VCaP (cell line): ENCODE measurements at regions not wholly inside any gene's neighbourhood (a gene's known extent, or its start where the extent isn't known, plus 50 kb on each side); places are given as distances from the start of the nearest gene placed in this dataset.
A peak's percentile ranks its signal among the peaks of the same experiment; 100 is the strongest.
"Not testable (repeated sequence)": the region's sequence is repeated elsewhere in the genome, so short reads cannot be mapped to it uniquely, and the experiment has no call there.

ENCODE experiments used
- H3K27ac ChIP-seq: fragments of 450-650 bp; 2 replicates; pipeline ENCODE4 v1.5.1; 2017
- TF ChIP-seq, protein P1 (sequence below): fragments of 450-650 bp; conservative IDR thresholded peaks from 2 replicates; pipeline ENCODE4 v1.5.1; 2017; ENCODE audit warnings: mild to moderate bottlenecking, moderate library complexity

DNA sequence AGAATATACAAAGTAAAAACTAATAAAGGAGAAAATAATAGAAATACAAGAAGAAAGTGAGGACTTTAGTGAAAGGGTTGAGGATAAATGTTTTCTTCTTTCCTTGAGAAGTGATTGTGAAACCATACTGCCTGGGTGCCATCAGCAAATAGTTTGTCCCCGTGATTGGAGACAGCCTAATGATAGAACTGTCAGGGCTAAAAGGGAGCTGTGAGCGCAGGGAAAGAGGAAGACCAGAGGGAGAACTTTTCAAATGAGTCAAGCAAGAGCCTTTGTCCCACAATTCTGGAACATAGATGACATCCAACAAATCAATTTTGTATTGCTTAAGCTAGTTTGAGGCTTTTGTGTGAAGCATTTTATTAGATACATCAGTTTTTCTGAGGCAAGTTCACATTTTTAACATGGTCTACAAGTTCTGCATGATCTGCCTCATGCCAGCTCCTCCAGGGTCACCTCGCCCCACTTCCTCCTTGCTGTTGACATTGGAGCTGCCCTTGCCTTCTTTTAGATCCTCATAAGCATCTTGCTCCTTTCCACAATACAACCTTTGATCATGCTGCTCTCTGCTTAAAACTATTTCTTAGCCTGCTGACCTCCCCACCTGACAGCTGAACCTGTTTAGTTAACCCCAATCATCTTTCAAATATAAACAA, 213.4 kb upstream of the REG3G start:
- TF ChIP-seq, protein P1, sequence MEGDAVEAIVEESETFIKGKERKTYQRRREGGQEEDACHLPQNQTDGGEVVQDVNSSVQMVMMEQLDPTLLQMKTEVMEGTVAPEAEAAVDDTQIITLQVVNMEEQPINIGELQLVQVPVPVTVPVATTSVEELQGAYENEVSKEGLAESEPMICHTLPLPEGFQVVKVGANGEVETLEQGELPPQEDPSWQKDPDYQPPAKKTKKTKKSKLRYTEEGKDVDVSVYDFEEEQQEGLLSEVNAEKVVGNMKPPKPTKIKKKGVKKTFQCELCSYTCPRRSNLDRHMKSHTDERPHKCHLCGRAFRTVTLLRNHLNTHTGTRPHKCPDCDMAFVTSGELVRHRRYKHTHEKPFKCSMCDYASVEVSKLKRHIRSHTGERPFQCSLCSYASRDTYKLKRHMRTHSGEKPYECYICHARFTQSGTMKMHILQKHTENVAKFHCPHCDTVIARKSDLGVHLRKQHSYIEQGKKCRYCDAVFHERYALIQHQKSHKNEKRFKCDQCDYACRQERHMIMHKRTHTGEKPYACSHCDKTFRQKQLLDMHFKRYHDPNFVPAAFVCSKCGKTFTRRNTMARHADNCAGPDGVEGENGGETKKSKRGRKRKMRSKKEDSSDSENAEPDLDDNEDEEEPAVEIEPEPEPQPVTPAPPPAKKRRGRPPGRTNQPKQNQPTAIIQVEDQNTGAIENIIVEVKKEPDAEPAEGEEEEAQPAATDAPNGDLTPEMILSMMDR, result no peak
- H3K27ac ChIP-seq, result no peak overlapping the region

DNA sequence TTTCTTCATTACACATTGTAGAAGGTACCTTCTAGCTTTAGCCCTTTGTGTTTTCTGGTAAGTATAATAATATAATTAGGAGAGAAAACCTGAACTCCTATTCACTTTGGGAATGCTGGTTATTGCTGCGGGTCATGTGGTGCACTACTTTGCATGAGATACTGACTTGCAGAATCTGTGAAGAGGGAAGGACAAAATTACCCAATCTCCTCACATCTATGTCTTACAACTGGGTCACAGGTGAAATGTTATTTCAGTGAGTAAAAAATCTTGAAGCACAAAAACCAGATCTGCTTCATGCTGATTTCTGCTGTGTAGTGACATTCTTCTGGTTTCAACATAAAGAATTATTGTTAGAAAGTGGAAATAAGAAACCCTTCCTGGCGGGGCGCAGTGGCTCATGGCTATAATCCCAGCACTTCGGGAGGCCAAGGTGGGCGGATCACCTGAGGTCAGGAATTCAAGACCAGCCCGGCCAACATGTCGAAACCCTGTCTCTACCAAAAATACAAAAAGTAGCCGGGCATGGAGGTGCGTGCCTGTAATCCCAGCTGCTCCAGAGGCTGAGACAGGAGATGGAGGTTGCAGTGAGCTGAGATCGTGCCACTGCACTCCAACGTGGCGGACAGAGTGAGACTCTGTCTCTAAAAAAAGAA, 211.0 kb upstream of the REG3G start:
- TF ChIP-seq, protein P1, result no peak
- no peak overlapping the region for H3K27ac ChIP-seq

DNA sequence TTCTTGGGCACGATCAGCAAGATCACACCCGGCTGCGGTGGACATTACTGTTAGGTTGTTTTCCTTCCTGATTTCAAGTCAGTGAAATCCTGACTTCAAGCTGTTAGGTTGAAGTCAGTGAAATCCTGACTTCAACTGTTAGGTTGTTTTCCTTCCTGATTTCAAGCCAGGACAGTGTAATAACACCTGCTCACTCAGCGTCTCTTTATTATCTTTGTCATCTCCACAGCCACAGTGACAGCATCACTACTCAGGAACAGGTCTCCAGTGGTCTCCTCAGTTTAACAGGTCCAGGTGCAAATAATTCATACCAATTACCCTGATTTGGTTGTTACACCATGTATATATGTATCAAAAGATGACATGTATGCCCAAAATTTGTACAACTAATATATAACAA, 208.1 kb upstream of the REG3G start:
- H3K27ac ChIP-seq, result no peak overlapping the region
- TF ChIP-seq, protein P1, result no peak

DNA sequence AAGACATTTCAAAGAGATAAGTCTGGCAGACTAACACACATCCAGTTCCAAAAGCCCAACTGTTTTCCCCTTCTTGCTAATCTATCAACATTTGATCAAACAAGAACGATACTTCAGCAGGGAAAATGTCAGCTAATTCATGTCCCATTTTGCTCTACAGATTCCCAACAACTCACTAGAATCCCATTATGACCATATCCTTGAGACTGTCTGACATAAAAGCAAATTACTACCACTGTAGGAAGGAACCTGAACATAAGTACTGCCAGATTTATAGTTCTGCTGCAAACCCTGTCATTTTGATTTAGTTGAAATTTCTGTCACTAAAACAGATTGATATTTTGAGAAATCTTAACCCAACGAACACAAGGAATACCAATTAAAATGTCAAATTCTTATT, 193.0 kb upstream of the REG3G start:
- TF ChIP-seq, protein P1, result no peak
- no peak overlapping the region for H3K27ac ChIP-seq

DNA sequence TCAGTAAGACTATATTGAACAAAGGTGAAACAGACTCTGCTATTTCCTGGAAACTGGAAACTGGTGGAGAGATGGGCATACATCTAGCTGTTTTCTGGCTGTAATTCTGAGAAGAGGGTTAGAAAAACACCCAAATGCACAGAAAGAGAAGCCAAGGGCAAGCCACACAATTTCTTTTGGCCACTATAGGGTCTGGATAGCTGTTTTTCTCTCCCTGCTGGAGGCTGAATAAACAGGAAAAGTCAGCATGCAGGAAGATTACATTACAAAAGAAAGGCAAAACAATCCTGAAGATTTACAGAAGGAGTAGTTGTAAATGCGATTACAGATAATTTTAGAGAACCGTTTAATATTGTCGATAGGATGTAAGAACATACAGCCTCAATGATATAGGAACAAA, 186.2 kb upstream of the REG3G start:
- TF ChIP-seq, protein P1, result no peak
- no peak overlapping the region for H3K27ac ChIP-seq

DNA sequence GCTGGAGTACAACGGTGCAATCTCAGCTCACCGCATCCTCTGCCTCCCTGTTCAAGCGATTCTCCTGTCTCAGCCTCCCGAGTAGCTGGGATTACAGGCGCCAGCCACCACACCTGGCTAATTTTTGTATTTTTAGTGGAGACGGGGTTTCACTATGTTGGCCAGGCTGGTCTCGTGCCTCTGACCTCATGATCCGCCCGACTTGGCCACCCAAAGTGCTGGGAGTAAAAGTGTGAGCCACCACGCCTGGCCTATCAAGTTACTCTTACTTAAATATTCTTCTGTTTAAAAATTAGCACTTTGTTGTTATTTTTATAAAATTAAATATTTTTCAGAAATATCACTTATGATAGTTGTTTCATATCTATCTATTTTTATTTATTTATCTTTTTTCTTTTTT, 185.2 kb upstream of the REG3G start:
- H3K27ac ChIP-seq, result not testable (repeated sequence)

DNA sequence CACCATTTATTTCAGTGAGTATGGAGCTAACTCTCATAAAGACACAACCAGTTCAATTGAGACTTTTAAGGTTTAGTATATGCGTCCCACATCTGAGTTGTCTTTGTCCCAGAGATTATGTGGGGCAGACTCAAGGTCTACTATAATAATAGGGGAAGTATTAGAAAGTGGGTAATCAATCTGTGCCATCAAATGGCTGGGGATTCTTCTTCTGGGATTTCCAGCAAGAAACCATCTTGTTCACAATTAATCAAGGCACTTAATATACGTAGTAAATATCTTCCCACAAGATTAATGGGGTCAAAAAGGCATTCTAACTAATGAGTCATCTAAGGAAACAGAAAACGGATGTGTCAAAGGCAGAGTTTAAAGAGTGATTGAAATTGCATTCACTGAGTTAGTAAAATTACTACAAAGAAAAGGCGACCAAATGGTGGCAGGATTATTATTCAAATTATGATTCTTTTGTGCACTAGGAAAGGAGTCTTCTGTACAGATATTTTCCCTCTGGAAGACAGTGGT, 179.8 kb upstream of the REG3G start:
- TF ChIP-seq, protein P1, result no peak
- no peak overlapping the region for H3K27ac ChIP-seq

DNA sequence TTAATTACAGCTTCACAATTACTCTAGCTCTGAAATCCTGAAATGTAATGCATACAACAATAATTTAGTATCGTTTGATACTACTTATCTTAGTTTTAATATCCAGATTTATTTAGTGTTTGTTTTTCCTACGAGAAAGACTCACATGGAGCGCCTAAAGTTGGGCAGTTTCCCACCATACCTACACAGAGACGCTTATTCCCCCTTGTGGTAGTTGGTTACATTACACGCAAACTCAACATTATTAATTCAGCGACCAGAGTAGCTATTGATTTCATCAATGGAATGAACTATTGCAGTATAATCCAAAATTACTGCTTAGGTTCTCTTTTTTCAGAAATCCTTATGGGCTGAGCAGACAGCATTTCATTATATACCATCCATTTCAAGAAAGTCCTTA, 164.0 kb upstream of the REG3G start:
- no peak overlapping the region for H3K27ac ChIP-seq
- TF ChIP-seq, protein P1, result peak; percentile 81
